Activated naive CD8-positive, alpha-beta T cell treated with anti-CD3 and anti-CD28 coated beads for 36 hours (primary cell): ENCODE measurements at regions not wholly inside any gene's neighbourhood (a gene's known extent, or its start where the extent isn't known, plus 50 kb on each side); places are given as distances from the start of the nearest gene placed in this dataset.
"Not testable (repeated sequence)": the region's sequence is repeated elsewhere in the genome, so short reads cannot be mapped to it uniquely, and the experiment has no call there.

ENCODE experiments used
- DNase-seq: peaks from one replicate; pipeline ENCODE4 v3.0.0; 2021
- H3K27ac Mint-ChIP-seq: one replicate; pipeline ENCODE4 v1.8.0; 2022; ENCODE audit warnings: mild to moderate bottlenecking, moderate library complexity, mixed read lengths
- H3K27me3 Mint-ChIP-seq: one replicate; pipeline ENCODE4 v1.8.0; 2022; ENCODE audit warnings: mild to moderate bottlenecking, mixed read lengths
- H3K36me3 Mint-ChIP-seq: one replicate; pipeline ENCODE4 v1.8.0; 2021; ENCODE audit warnings: mild to moderate bottlenecking, mixed read lengths
- H3K4me1 Mint-ChIP-seq: one replicate; pipeline ENCODE4 v1.8.0; 2021; ENCODE audit warnings: mixed read lengths
- H3K4me3 Mint-ChIP-seq: one replicate; pipeline ENCODE4 v1.8.0; 2022; ENCODE audit warnings: mild to moderate bottlenecking, moderate library complexity, mixed read lengths
- H3K9me3 Mint-ChIP-seq: one replicate; pipeline ENCODE4 v1.8.0; 2022; ENCODE audit warnings: mixed read lengths

- no peaks in the 10 kb centered on the region for H3K4me1 Mint-ChIP-seq
- H3K27ac Mint-ChIP-seq: no peak overlapping the region
- DNase-seq: no peak
- no peaks in the 10 kb centered on the region for H3K36me3 Mint-ChIP-seq
- H3K27me3 Mint-ChIP-seq: peaks cover 31% of the 10 kb centered on the region
- peaks cover 2% of the 10 kb centered on the region for H3K9me3 Mint-ChIP-seq
- no peak overlapping the region for H3K4me3 Mint-ChIP-seq
Observed at GRCh38 chr12:67088401-67089118, 180.6 kb upstream of the CAND1 start.

- Mint-ChIP-seq H3K36me3 (no peaks in the 10 kb centered on the region), H3K4me1 (no peaks in the 10 kb centered on the region), H3K27me3 (peaks cover 13% of the 10 kb centered on the region), H3K27ac (no peak overlapping the region), H3K4me3 (no peak overlapping the region), H3K9me3 (peaks cover 2% of the 10 kb centered on the region)
- DNase-seq: no peak
Observed at GRCh38 chr12:67091204-67091603, 178.0 kb upstream of the CAND1 start.

GRCh38 chr12:67091678-67092077, 177.5 kb upstream of the CAND1 start:
- Mint-ChIP-seq H3K27ac (no peak overlapping the region), H3K4me1 (no peaks in the 10 kb centered on the region), H3K9me3 (peaks cover 2% of the 10 kb centered on the region), H3K4me3 (no peak overlapping the region), H3K36me3 (no peaks in the 10 kb centered on the region), H3K27me3 (peaks cover 13% of the 10 kb centered on the region)
- no peak for DNase-seq

- H3K27ac Mint-ChIP-seq: not testable (repeated sequence)
Observed at GRCh38 chr12:67092934-67093333, 176.2 kb upstream of the CAND1 start.

GRCh38 chr12:67096533-67097318, 172.4 kb upstream of the CAND1 start:
- no peak for DNase-seq
- no peaks in the 10 kb centered on the region for H3K4me1 Mint-ChIP-seq
- no peaks in the 10 kb centered on the region for H3K36me3 Mint-ChIP-seq
- peaks cover 3% of the 10 kb centered on the region for H3K9me3 Mint-ChIP-seq
- no peak overlapping the region for H3K27ac Mint-ChIP-seq
- no peak overlapping the region for H3K4me3 Mint-ChIP-seq
- peaks cover 9% of the 10 kb centered on the region for H3K27me3 Mint-ChIP-seq

More at GRCh38 chr12:67092934-67093333, 176.2 kb upstream of the CAND1 start:
- peaks cover 13% of the 10 kb centered on the region for H3K27me3 Mint-ChIP-seq
- H3K9me3 Mint-ChIP-seq, H3K4me3 Mint-ChIP-seq, H3K4me1 Mint-ChIP-seq, DNase-seq, H3K36me3 Mint-ChIP-seq: not testable (repeated sequence)

- peaks cover 6% of the 10 kb centered on the region for H3K9me3 Mint-ChIP-seq
- no peak overlapping the region for H3K4me3 Mint-ChIP-seq
- no peaks in the 10 kb centered on the region for H3K4me1 Mint-ChIP-seq
- no peaks in the 10 kb centered on the region for H3K36me3 Mint-ChIP-seq
- DNase-seq: no peak
- H3K27me3 Mint-ChIP-seq: peaks cover 3% of the 10 kb centered on the region
- no peak overlapping the region for H3K27ac Mint-ChIP-seq
Observed at GRCh38 chr12:67099858-67100257, 169.3 kb upstream of the CAND1 start.

- DNase-seq: no peak
- H3K4me1 Mint-ChIP-seq: no peaks in the 10 kb centered on the region
- no peak overlapping the region for H3K4me3 Mint-ChIP-seq
- H3K27me3 Mint-ChIP-seq: peaks cover 5% of the 10 kb centered on the region
- H3K36me3 Mint-ChIP-seq: no peaks in the 10 kb centered on the region
- H3K27ac Mint-ChIP-seq: no peak overlapping the region
- H3K9me3 Mint-ChIP-seq: peaks cover 29% of the 10 kb centered on the region
Observed at GRCh38 chr12:67103521-67103920, 165.6 kb upstream of the CAND1 start.

GRCh38 chr12:67107235-67107634, 161.9 kb upstream of the CAND1 start:
- H3K9me3 Mint-ChIP-seq: peaks cover 26% of the 10 kb centered on the region
- no peaks in the 10 kb centered on the region for H3K4me1 Mint-ChIP-seq
- peaks cover 3% of the 10 kb centered on the region for H3K27me3 Mint-ChIP-seq

GRCh38 chr12:67107751-67108269, 161.3 kb upstream of the CAND1 start:
- Mint-ChIP-seq H3K27ac (no peak overlapping the region), H3K36me3 (no peaks in the 10 kb centered on the region), H3K27me3 (peaks cover 3% of the 10 kb centered on the region), H3K4me1 (no peaks in the 10 kb centered on the region), H3K4me3 (no peak overlapping the region), H3K9me3 (peaks cover 23% of the 10 kb centered on the region)
- DNase-seq: no peak

More at GRCh38 chr12:67107235-67107634, 161.9 kb upstream of the CAND1 start:
- Mint-ChIP-seq H3K4me3 (no peak overlapping the region), H3K36me3 (no peaks in the 10 kb centered on the region), H3K27ac (no peak overlapping the region)
- DNase-seq: no peak

- not testable (repeated sequence) for H3K27ac Mint-ChIP-seq, H3K4me1 Mint-ChIP-seq, DNase-seq, H3K27me3 Mint-ChIP-seq, H3K4me3 Mint-ChIP-seq, H3K36me3 Mint-ChIP-seq
- H3K9me3 Mint-ChIP-seq: peaks cover 23% of the 10 kb centered on the region
Observed at GRCh38 chr12:67110345-67110744, 158.8 kb upstream of the CAND1 start.

- Mint-ChIP-seq H3K27ac (no peak overlapping the region), H3K4me1 (no peaks in the 10 kb centered on the region), H3K4me3 (no peak overlapping the region), H3K27me3 (peaks cover 3% of the 10 kb centered on the region), H3K9me3 (peaks cover 14% of the 10 kb centered on the region), H3K36me3 (no peaks in the 10 kb centered on the region)
- DNase-seq: no peak
Observed at GRCh38 chr12:67111182-67111581, 158.0 kb upstream of the CAND1 start.

GRCh38 chr12:67112586-67112985, 156.6 kb upstream of the CAND1 start:
- no peaks in the 10 kb centered on the region for H3K36me3 Mint-ChIP-seq
- no peak overlapping the region for H3K4me3 Mint-ChIP-seq
- H3K27ac Mint-ChIP-seq: no peak overlapping the region
- no peak for DNase-seq
- H3K4me1 Mint-ChIP-seq: no peaks in the 10 kb centered on the region
- H3K9me3 Mint-ChIP-seq: peaks cover 2% of the 10 kb centered on the region
- no peaks in the 10 kb centered on the region for H3K27me3 Mint-ChIP-seq

- Mint-ChIP-seq H3K27me3 (no peaks in the 10 kb centered on the region), H3K9me3 (no peaks in the 10 kb centered on the region), H3K27ac (no peak overlapping the region), H3K36me3 (no peaks in the 10 kb centered on the region), H3K4me1 (no peaks in the 10 kb centered on the region), H3K4me3 (no peak overlapping the region)
- DNase-seq: no peak
Observed at GRCh38 chr12:67116134-67116533, 153.0 kb upstream of the CAND1 start.

GRCh38 chr12:67122584-67122983, 146.6 kb upstream of the CAND1 start:
- no peaks in the 10 kb centered on the region for H3K27me3 Mint-ChIP-seq
- H3K4me1 Mint-ChIP-seq: no peaks in the 10 kb centered on the region
- no peak overlapping the region for H3K27ac Mint-ChIP-seq
- no peaks in the 10 kb centered on the region for H3K36me3 Mint-ChIP-seq
- H3K9me3 Mint-ChIP-seq: no peaks in the 10 kb centered on the region
- no peak overlapping the region for H3K4me3 Mint-ChIP-seq
- no peak for DNase-seq

- no peak overlapping the region for H3K4me3 Mint-ChIP-seq
- DNase-seq: no peak
- H3K36me3 Mint-ChIP-seq: no peaks in the 10 kb centered on the region
- H3K4me1 Mint-ChIP-seq: peaks cover 2% of the 10 kb centered on the region
- no peaks in the 10 kb centered on the region for H3K9me3 Mint-ChIP-seq
- peaks cover 12% of the 10 kb centered on the region for H3K27me3 Mint-ChIP-seq
- no peak overlapping the region for H3K27ac Mint-ChIP-seq
Observed at GRCh38 chr12:67137256-67137655, 131.9 kb upstream of the CAND1 start.
